ENCODE measurements at regions not wholly inside any gene's neighbourhood (a gene's known extent, or its start where the extent isn't known, plus 50 kb on each side); places are given as distances from the start of the nearest gene placed in this dataset.

- TF ChIP-seq ETS1 (IDR thresholded peaks at IDR 0.05), result no peak
- no peak for TF ChIP-seq CREB1 (CRISPR knock-in tag; IDR thresholded peaks at IDR 0.05; ENCODE audit: low read depth)
- TF ChIP-seq EZH2 (IDR thresholded peaks at IDR 0.05; ENCODE audit: low read depth, unreplicated experiment), result no peak
- no peak for TF ChIP-seq ZNF462 (CRISPR knock-in tag; IDR thresholded peaks at IDR 0.05)
- no peak for TF ChIP-seq NANOG (IDR thresholded peaks at IDR 0.05; ENCODE audit: borderline replicate concordance)
- no peak for TF ChIP-seq ZNF331 (CRISPR knock-in tag; IDR thresholded peaks at IDR 0.05; ENCODE audit: low read depth)
- TF ChIP-seq POLR2AphosphoS5 (IDR thresholded peaks at IDR 0.05; ENCODE audit: low read depth), result no peak
- TF ChIP-seq REST (IDR thresholded peaks at IDR 0.05; ENCODE audit: unreplicated experiment), result no peak
- TF ChIP-seq JUNB (IDR thresholded peaks at IDR 0.05; ENCODE audit: unreplicated experiment), result no peak
- H3K4me2 ChIP-seq, result no peak overlapping the region
- H3K4me1 ChIP-seq (ENCODE audit: insufficient read depth), result no peaks in the 10 kb centered on the region
- no peak overlapping the region; the same call in 1 of the 2 replicates for H3K27ac Mint-ChIP-seq
- no peak overlapping the region for H3K4me3 Mint-ChIP-seq
- H3K79me2 ChIP-seq (replicated peaks; ENCODE audit: insufficient read depth), result no peaks in the 10 kb centered on the region
- H3K36me3 Mint-ChIP-seq (ENCODE audit: low read depth), result no peaks in the 10 kb centered on the region
- no peaks in the 10 kb centered on the region for H3K4me1 Mint-ChIP-seq
- no peaks in the 10 kb centered on the region for H3K36me3 ChIP-seq (ENCODE audit: insufficient read depth)
- ATAC-seq, result no peak
- 0 out of 2 replicates have a peak overlapping the region, but pooled peaks have one; percentile 10 for H2AFZ ChIP-seq
- H4K20me1 ChIP-seq (replicated peaks; ENCODE audit: insufficient read depth), result no peaks in the 10 kb centered on the region
- no peak overlapping the region for H3K27ac ChIP-seq (ENCODE audit: low read depth)
- no peaks in the 10 kb centered on the region for H3K9me2 ChIP-seq (ENCODE audit: insufficient read depth)
- no peaks in the 10 kb centered on the region for H3K27me3 ChIP-seq (ENCODE audit: insufficient read depth)
- H3F3A ChIP-seq (replicated peaks; ENCODE audit: low read depth), result no peaks in the 10 kb centered on the region
- no peaks in the 10 kb centered on the region; the same call in 2 of the 3 replicates for H3K9me3 Mint-ChIP-seq
- DNase-seq (ENCODE audit: low spot score), result no peak
- H3K4me3 ChIP-seq, result no peak overlapping the region
- no peaks in the 10 kb centered on the region for H3K27me3 Mint-ChIP-seq (ENCODE audit: insufficient read depth, low read depth, poor library complexity)
These were observed 355.8 kb downstream of the KLHL4 start for GRCh38 chrX:87873347-87873941.

Data from GM23338 (cell line).